Keratinocyte (primary cell): ENCODE measurements at regions not wholly inside any gene's neighbourhood (a gene's known extent, or its start where the extent isn't known, plus 50 kb on each side); places are given as distances from the start of the nearest gene placed in this dataset.

Source experiments
- DNase-seq: peaks from one replicate; pipeline ENCODE4 v3.0.0-alpha.2; 2011; ENCODE audit warnings: low read depth, missing footprints, low spot score
- FAIRE-seq: peaks from 2 replicates; lab custom pipeline; 2011; peaks lifted over from hg19 to GRCh38; lab: Jason Lieb, UNC
- H2AFZ ChIP-seq: 2 replicates; pipeline ENCODE4 v1.6.0; 2012; ENCODE audit warnings: low read length, control low read depth, inconsistent platforms; ENCODE audit not compliant: control insufficient read depth
- H3K27ac ChIP-seq: 2 replicates; pipeline ENCODE4 v1.5.1; 2011; ENCODE audit warnings: low read length; ENCODE audit not compliant: control insufficient read depth, insufficient read depth
- H3K27me3 ChIP-seq: 3 replicates; pipeline ENCODE4 v1.6.0; 2011; ENCODE audit warnings: low read length; ENCODE audit not compliant: control insufficient read depth, insufficient read depth; ENCODE audit errors: extremely low read depth
- H3K36me3 ChIP-seq, 2 experiments: 2 replicates in 1 of 2; 3 replicates in 1 of 2; pipeline ENCODE4 v1.5.1; 2011; ENCODE audit warnings: low read length in 2 of 2, mild to moderate bottlenecking in 1 of 2; ENCODE audit not compliant: control insufficient read depth in 2 of 2, insufficient read depth in 2 of 2; ENCODE audit errors: extremely low read depth in 1 of 2
- H3K4me1 ChIP-seq: 3 replicates; pipeline ENCODE4 v1.5.1; 2011; ENCODE audit warnings: low read length; ENCODE audit not compliant: control insufficient read depth, insufficient read depth; ENCODE audit errors: extremely low read depth
- H3K4me2 ChIP-seq: 3 replicates; pipeline ENCODE4 v1.6.0; 2011; ENCODE audit warnings: low read depth, low read length; ENCODE audit not compliant: control insufficient read depth, insufficient read depth; ENCODE audit errors: extremely low read depth
- H3K4me3 ChIP-seq, 3 experiments: fragments of 200-600 bp in 1 of 3; sonication (generic) in 1 of 3; 2 replicates in 2 of 3; 3 replicates in 1 of 3; pipeline ENCODE4 v1.5.1; 2011 to 2016; ENCODE audit warnings: low read length in 3 of 3, mild to moderate bottlenecking in 3 of 3, control low read depth in 2 of 3, inconsistent platforms in 1 of 3, low read depth in 1 of 3, mixed read lengths in 1 of 3, mixed run types in 1 of 3, moderate library complexity in 1 of 3; ENCODE audit not compliant: control insufficient read depth in 2 of 3, insufficient read depth in 2 of 3; ENCODE audit errors: extremely low read depth in 1 of 3
- H3K79me2 ChIP-seq: 2 replicates; pipeline ENCODE4 v1.6.0; 2012; ENCODE audit warnings: low read length; ENCODE audit not compliant: control insufficient read depth, insufficient read depth
- H3K9ac ChIP-seq: 3 replicates; pipeline ENCODE4 v1.6.0; 2011; ENCODE audit warnings: low read length; ENCODE audit not compliant: control insufficient read depth, insufficient read depth; ENCODE audit errors: extremely low read depth
- H3K9me1 ChIP-seq: 3 replicates; pipeline ENCODE4 v1.6.0; 2011; ENCODE audit warnings: low read length; ENCODE audit not compliant: control insufficient read depth, insufficient read depth; ENCODE audit errors: extremely low read depth
- H3K9me3 ChIP-seq: 2 replicates; pipeline ENCODE4 v1.5.1; 2012; ENCODE audit warnings: low read depth, low read length; ENCODE audit not compliant: control insufficient read depth
- H4K20me1 ChIP-seq: 3 replicates; pipeline ENCODE4 v1.6.0; 2011; ENCODE audit warnings: low read length; ENCODE audit not compliant: control insufficient read depth, insufficient read depth; ENCODE audit errors: extremely low read depth
- CTCF ChIP-seq, 3 experiments: IDR thresholded peaks in 1 of 3; conservative IDR thresholded peaks in 1 of 3; optimal IDR thresholded peaks in 1 of 3; 2 replicates in 2 of 3; 3 replicates in 1 of 3; pipeline versions ENCODE3 to v1.5.1; 2011; ENCODE audit warnings: low read length in 3 of 3, mild to moderate bottlenecking in 3 of 3, moderate library complexity in 2 of 3, control low read depth in 1 of 3, inconsistent platforms in 1 of 3; ENCODE audit not compliant: insufficient read depth in 2 of 3; ENCODE audit errors: extremely low read depth in 1 of 3
- EZH2 ChIP-seq: IDR thresholded peaks from one replicate; pipeline ENCODE4 v1.6.1; 2012; ENCODE audit warnings: inconsistent platforms, mild to moderate bottlenecking, low read length, moderate library complexity
- dilution Hi-C: fragments of 300-500 bp; cut with MboI; formaldehyde crosslinking; loops from one replicate; pipeline ENCODE4 v1.7.0; 2020; ENCODE audit warnings: low sequenced_read_pairs; ENCODE audit not compliant: extremely low pct_ligation_motif_present

GRCh38 chr7:13312307-13312706 lies 624.9 kb downstream of the ARL4A start:
- DNase-seq (no peak), FAIRE-seq (no peak)
- Histone ChIP-seq H3K4me2 (no peak overlapping the region), H3K27me3 (no peaks in the 10 kb centered on the region), H3K79me2 (no peaks in the 10 kb centered on the region), H3K9me3 (no peaks in the 10 kb centered on the region), H3K9me1 (no peaks in the 10 kb centered on the region), H3K9ac (no peak overlapping the region), H3K4me3 (no peak overlapping the region), H3K36me3 (no peaks in the 10 kb centered on the region), H3K27ac (no peak overlapping the region), H3K4me1 (no peaks in the 10 kb centered on the region), H2AFZ (no peak overlapping the region), H4K20me1 (no peaks in the 10 kb centered on the region)
- dilution Hi-C loops: no loop called here
- TF ChIP-seq EZH2 (no peak), CTCF (optimal IDR thresholded peaks at IDR 0.05 in 1 of 3, IDR thresholded peaks at IDR 0.05 in 1 of 3, conservative IDR thresholded peaks at IDR 0.05 in 1 of 3; ENCODE audit: extremely low read depth in 1 of 3, insufficient read depth in 2 of 3, low read length in 3 of 3) (no peak)

- DNase-seq (no peak), FAIRE-seq (no peak)
- H3K27ac ChIP-seq: no peak overlapping the region
- H2AFZ ChIP-seq: no peak overlapping the region
- H4K20me1 ChIP-seq: no peaks in the 10 kb centered on the region
- H3K4me3 ChIP-seq: no peak overlapping the region
- H3K9me1 ChIP-seq: no peaks in the 10 kb centered on the region
- no peak overlapping the region for H3K4me2 ChIP-seq
- H3K79me2 ChIP-seq: no peaks in the 10 kb centered on the region
- H3K4me1 ChIP-seq: no peaks in the 10 kb centered on the region
- TF ChIP-seq EZH2 (no peak), CTCF (optimal IDR thresholded peaks at IDR 0.05 in 1 of 3, IDR thresholded peaks at IDR 0.05 in 1 of 3, conservative IDR thresholded peaks at IDR 0.05 in 1 of 3; ENCODE audit: extremely low read depth in 1 of 3, insufficient read depth in 2 of 3, low read length in 3 of 3) (no peak)
- dilution Hi-C loops: no loop called here
- H3K27me3 ChIP-seq: no peaks in the 10 kb centered on the region
- H3K9me3 ChIP-seq: no peaks in the 10 kb centered on the region
- no peaks in the 10 kb centered on the region for H3K36me3 ChIP-seq
- H3K9ac ChIP-seq: no peak overlapping the region
These were observed 632.9 kb downstream of the ARL4A start for GRCh38 chr7:13320333-13320732.
